ENCODE measurements at regions not wholly inside any gene's neighbourhood (a gene's known extent, or its start where the extent isn't known, plus 50 kb on each side); places are given as distances from the start of the nearest gene placed in this dataset.

DNA sequence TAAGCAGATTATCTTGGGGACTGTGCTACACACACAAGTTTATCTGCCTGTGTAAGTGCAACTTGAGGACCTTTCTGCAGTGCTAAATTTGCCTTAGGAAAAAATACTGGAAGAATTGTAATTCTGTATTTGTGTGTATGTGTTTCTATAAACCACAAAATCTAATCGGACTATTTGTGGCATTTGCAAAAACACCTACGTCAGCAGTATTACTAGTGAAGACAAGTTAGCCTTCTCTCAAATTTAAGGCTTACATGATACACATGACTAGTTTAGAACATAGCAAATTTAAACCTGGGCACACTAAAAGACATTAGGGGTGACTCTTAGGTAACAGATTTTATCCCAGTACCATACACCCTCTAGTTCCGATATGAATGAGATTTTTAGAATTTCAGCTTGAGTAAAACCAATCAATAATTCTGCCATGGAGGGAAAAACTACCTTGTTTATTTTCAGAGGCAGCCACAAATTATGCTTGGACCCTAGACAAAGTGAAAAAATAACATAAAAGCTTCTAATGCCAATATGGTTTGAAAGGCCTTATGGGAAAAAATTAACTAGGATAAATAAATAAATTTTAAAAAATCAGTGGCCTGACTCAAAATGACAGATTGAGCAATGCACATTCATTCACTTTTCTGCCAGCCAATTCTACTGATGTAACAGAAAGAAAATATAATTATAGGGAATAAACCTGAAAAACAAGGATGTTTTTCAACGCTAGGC lies 176.4 kb downstream of the SNCA start:
- TF ChIP-seq POLR2A (IDR thresholded peaks at IDR 0.05; ENCODE audit: low read depth, low read length) (no peak), POLR2AphosphoS5 (IDR thresholded peaks at IDR 0.05; ENCODE audit: low read depth, low read length) (no peak), SPI1 (IDR thresholded peaks at IDR 0.05; ENCODE audit: low read depth, low read length) (no peak), POU2F2 (IDR thresholded peaks at IDR 0.05; ENCODE audit: low read depth, low read length) (no peak), PAX5 (IDR thresholded peaks at IDR 0.05; ENCODE audit: insufficient read depth, low read length, severe bottlenecking) (no peak), TAF1 (IDR thresholded peaks at IDR 0.05; ENCODE audit: low read depth, low read length) (no peak)

All from GM12891 (cell line).